Esophagus squamous epithelium (tissue), 4 donors: ENCODE measurements at regions not wholly inside any gene's neighbourhood (a gene's known extent, or its start where the extent isn't known, plus 50 kb on each side); places are given as distances from the start of the nearest gene placed in this dataset.

Source experiments
- POLR2A ChIP-seq, 4 donors: fragments of 450-650 bp; IDR thresholded peaks; one replicate each; pipeline ENCODE4 v1.6.1; 2017; ENCODE audit warnings: antibody characterized with exemption in 4 of 4, mild to moderate bottlenecking in 4 of 4, moderate library complexity in 3 of 4
- TF ChIP-seq, protein P1 (sequence below), 6 experiments: fragments of 450-650 bp in 4 of 6; fragments of 200-600 bp in 2 of 6; sonication (generic) in 2 of 6; IDR thresholded peaks; one replicate each; pipeline ENCODE4 v1.5.1; 2016 to 2019; ENCODE audit warnings: antibody characterized with exemption in 6 of 6, mild to moderate bottlenecking in 4 of 6, moderate library complexity in 4 of 6

DNA sequence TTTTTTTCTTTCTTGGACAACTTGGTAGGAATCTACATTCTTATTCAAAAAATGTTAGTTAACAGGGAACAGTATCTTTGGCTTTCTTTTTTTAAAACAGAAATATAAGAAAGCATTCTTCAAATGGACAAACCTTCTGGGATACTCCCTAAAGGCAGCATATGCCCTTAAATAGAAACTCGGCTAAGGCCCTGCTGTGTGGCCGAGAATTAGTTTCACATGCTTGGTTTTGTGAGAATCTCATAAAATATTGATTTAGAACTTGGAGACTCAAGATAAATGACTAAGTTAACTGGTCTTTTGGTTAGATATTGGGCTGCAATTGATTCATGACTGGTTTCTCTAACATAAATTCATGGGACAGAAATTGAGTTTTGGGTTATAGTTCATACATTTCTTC is 359.9 kb upstream of the XYLT1 start:
- TF ChIP-seq, protein P1, sequence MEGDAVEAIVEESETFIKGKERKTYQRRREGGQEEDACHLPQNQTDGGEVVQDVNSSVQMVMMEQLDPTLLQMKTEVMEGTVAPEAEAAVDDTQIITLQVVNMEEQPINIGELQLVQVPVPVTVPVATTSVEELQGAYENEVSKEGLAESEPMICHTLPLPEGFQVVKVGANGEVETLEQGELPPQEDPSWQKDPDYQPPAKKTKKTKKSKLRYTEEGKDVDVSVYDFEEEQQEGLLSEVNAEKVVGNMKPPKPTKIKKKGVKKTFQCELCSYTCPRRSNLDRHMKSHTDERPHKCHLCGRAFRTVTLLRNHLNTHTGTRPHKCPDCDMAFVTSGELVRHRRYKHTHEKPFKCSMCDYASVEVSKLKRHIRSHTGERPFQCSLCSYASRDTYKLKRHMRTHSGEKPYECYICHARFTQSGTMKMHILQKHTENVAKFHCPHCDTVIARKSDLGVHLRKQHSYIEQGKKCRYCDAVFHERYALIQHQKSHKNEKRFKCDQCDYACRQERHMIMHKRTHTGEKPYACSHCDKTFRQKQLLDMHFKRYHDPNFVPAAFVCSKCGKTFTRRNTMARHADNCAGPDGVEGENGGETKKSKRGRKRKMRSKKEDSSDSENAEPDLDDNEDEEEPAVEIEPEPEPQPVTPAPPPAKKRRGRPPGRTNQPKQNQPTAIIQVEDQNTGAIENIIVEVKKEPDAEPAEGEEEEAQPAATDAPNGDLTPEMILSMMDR (IDR thresholded peaks at IDR 0.05), result no peak
- no peak for TF ChIP-seq POLR2A (IDR thresholded peaks at IDR 0.05)
